ENCODE measurements at regions not wholly inside any gene's neighbourhood (a gene's known extent, or its start where the extent isn't known, plus 50 kb on each side); places are given as distances from the start of the nearest gene placed in this dataset.

DNA sequence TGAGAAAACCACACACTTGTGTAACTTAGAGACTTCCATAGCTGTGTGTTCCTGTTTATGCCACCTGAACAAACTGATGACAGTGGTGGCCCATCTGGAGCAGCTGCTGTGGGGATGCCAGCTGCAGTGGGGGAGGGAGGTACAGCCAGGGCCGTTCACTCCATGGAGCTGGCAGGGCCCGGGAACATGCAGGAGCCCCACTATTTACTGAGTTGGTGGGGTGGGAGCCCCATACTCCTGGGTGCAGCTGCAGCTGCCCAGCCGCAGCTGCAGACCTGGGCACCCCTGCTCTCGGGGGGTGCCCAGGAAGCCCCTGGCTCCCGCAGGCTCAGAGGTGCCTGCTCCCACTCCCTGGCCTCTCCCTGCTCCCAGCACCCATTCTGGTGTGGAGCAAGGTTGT is 398.6 kb upstream of the RASGEF1B start:
- no peak for DNase-seq

- DNase-seq: no peak
Measured at GRCh38 chr4:81860111-81860510, 388.4 kb upstream of the RASGEF1B start.

GRCh38 chr4:81854406-81854805 is 382.7 kb upstream of the RASGEF1B start:
- no peak for DNase-seq

- DNase-seq: no peak
Measured at GRCh38 chr4:81852031-81852715, 380.5 kb upstream of the RASGEF1B start.

DNA sequence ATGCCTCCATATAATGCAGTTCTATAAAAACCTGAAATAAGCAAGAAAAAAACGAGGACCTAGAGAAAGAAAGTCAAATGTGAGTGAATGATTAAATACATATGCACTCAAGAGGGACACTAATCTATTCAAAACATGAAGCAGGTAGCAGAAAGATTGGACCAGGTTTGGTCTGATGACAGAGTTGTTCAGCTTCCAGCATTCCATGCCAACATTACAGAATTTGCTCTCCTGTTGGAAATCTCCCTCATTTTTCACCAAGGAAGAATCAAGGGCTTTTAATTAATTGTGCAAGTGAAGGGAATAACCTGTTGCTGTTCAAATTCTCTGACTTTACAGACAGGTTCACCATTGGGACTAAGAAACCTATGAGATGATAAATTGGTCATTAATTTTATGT is 379.0 kb upstream of the RASGEF1B start:
- DNase-seq: no peak

DNA sequence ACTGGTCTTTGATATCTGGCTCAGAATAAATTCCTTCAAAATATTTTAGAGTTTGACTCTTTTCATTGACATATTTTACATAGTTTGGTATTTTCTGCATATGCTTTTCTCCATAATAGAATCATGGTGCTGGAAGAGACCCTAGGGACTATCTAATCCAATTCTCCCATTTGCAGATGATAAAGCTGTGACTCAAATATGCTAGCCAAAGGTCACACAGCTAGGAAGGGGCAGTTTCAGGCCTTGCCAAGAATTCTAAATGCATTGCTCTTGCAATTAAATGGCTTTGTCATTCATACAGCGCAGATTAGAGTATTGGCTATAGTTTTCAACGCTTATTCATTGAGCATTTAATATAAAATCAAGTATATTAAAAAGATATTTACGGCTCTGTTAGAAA is 374.1 kb upstream of the RASGEF1B start:
- DNase-seq: peak; percentile 56

DNA sequence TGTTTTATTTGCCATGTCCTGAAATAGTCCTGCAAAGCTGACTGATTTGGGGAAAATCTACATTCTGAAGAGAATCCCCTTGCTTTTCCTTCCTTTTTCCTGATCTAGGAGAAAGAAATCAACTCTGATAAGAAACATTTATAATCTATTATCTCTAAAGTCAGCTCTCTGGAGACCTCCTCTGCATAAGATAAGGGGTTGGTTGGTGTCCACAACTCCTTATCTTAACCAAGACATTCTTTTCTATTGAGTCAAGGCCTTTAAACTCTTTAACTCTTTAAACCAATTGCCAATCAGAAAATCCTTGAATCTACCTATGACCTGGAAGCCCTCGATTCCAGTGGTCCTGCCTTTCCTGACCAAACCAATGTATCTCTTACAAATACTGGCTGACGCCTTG is 373.6 kb upstream of the RASGEF1B start:
- DNase-seq: no peak

GRCh38 chr4:81844717-81845116 is 373.0 kb upstream of the RASGEF1B start:
- peak; percentile 90 for DNase-seq

- DNase-seq: no peak
Measured at GRCh38 chr4:81839347-81840042, 367.8 kb upstream of the RASGEF1B start.

- no peak for DNase-seq
Measured at GRCh38 chr4:81838586-81838985, 366.9 kb upstream of the RASGEF1B start.

DNA sequence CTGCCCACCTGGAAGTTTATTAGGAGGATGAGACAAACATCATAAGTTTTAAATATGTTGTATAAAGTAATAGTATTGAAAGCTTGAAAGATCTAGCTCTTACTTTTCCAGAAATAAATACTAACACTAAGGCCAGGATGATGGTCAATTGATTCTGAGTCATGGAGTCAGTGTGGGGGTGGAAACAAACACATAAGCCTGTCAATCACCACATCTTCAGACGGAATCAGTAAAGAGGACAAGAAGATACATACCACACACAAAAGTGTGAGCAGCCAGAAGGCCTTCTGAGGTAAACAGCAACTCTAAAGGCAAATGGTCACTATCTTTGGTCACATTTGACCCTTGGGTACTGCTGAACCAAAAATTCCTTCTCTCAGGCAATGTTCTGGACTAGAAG is 365.0 kb upstream of the RASGEF1B start:
- DNase-seq: no peak

DNA sequence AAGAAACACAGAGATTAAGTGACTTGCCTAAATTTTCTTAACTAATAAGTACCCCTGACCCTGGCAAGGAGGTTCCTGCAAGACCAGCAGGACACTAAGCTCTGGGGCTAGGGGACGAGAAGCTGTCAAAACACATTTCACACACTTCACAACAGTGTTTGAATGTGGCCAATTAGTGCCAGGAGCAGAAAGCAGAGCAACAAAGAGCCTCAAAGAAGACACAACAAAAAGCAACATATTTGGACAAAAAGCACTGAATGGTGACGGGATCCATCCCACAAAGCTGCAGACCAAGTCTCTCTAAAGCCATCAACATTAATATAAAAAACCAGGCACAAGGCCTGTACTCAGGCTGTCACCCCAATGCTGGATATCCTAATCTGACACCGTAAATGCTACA is 361.9 kb upstream of the RASGEF1B start:
- no peak for DNase-seq

DNA sequence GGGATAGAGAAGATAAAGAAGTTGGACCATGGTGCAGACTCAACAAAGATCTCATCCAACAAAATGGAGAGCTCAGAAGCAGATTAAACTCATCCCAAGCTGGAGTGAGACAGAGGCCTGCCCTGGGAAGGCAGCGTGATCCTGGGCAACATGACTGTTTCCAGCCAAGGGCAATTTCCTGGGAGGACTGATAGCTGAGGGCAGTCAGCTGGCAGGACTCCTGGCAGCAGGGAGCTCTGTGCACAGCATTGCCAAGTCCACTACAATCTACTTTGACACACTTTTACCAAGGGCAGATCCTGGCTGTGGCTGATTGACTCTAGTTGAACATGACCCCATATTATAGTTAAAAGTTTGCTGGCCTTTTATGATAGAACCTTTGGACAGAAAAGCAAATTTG is 357.3 kb upstream of the RASGEF1B start:
- DNase-seq: no peak

- no peak for DNase-seq
Measured at GRCh38 chr4:81827577-81828202, 356.0 kb upstream of the RASGEF1B start.

- no peak for DNase-seq
Measured at GRCh38 chr4:81826817-81827424, 355.2 kb upstream of the RASGEF1B start.

- DNase-seq: no peak
Measured at GRCh38 chr4:81826335-81826734, 354.6 kb upstream of the RASGEF1B start.

GRCh38 chr4:81818385-81818920 is 346.7 kb upstream of the RASGEF1B start:
- no peak for DNase-seq

DNA sequence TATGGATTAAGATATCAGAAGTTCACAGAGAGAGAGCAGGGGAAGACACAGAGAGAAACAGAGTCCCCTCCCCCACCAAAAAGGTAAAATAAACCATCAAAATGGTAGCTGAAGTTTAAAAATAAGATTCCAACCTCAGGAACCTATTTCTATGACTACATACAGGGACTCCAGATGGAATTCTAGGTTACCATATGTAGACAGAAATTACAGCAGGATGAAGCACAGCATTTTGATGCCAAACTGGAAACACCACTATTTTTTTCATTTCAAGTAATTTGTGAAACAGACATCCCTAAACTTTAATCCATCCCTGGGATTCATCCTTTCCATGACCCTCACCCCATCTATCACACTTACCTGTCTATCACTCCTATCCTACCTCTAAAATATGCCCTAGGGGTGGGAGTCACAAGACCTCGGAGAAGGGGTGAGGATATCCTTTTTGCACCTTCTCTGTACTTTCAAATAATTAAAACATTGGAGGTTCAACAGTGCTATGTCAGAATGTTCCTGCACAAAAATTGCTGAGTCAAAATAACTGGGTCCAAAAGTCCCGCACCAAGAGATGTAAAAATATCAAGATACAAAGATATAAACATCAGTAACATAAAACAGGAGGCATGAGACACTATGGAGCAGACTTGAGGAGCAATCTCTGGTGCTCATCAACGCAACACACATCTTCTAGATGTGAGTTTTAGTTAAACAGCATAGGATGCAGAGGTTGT is 344.5 kb upstream of the RASGEF1B start:
- DNase-seq: no peak

DNA sequence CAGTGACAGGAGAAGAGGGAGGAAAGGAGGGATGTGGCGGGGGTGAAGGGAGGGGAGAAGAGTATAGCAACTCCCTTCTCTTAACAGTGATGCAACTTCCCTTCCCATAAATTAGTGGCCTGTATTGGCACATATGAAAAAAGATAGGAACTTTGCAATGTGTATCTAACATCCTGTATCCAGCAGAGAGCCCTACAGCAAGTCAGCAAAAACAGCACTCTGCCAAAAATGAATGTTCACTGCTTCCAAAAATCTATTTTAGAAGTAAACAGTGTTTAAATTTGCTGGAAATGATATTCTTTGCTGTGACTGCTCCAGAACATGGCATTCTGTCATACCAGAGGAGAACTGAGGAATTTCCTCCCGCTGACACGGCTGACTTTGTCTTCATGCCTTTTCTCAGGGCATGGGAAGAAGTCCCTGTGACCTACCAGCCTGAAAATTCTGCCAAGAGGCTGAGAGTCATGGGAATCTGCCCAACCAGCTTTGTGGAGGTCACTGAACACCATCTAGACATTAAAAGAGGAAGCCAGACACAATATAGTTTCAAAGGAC is 343.4 kb upstream of the RASGEF1B start:
- DNase-seq: no peak

DNA sequence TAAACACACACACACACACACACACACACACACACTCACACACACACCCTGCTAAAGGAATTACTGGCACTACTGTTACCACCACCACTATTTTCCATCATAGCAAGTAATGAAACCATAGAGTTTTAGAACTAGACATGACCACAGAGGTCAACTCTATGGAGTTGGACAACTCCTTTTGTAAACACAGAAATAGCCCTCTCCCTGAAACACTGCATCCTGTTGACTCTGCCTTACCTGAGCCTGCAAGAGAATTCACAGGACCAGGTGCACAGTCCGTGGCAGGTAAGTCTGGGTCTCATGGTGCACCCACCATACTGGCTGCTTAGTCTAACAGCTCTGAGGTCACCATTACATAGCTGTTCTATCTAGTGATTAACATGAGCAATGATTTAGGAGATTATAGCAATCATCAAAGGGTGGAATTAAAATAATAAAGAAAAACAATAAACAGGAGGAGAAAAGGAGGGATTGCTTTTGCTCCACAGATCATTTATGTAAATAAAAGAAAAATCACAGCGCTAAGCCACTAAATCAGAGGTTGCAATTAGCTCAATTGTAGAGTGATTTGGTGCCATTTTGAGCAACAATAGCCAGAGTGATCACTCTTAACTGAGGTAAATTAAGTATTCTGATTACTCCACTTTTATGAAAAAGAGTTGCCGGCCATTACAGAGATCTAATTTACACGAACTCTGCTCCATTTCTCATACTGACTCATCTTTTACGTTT is 340.0 kb upstream of the RASGEF1B start:
- no peak for DNase-seq

- peak; percentile 19 for DNase-seq
Measured at GRCh38 chr4:81808011-81808672, 336.4 kb upstream of the RASGEF1B start.
